ENCODE measurements at regions not wholly inside any gene's neighbourhood (a gene's known extent, or its start where the extent isn't known, plus 50 kb on each side); places are given as distances from the start of the nearest gene placed in this dataset.
A peak's percentile ranks its signal among the peaks of the same experiment; 100 is the strongest.

DNA sequence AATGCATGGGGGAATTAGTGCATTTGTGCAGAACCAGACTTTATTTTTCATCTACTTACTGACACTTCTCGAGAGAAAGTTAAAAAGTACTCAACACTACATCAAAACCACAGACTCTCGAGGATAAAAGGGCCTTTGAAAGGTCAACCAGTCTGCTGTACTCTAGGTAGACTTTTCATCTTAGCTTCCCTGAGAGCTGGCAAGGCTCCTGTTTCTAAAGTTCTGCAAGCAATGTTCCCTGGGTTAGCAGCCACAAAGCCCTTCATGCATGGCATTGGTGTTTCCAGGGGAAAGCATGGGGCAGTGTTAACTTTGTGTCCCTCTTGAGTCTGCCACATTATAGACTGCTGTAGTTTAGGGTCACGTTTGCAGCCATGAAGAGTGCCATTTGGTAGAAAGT is 106.4 kb upstream of the PFN2 start:
- H3K4me3 ChIP-seq = no peak overlapping the region
- in situ Hi-C loops (cut with MboI) = no loop called here
- H3K79me2 ChIP-seq (ENCODE audit: insufficient read depth) = no peaks in the 10 kb centered on the region
- H3K4me2 ChIP-seq (ENCODE audit: unreplicated experiment) = no peak overlapping the region
- TF ChIP-seq EZH2phosphoT487 (IDR thresholded peaks at IDR 0.05; ENCODE audit: insufficient read depth, low read depth) = no peak
- no peak for DNase-seq
- WGBS, 2 experiments (ENCODE audit: low coverage in 1 of 2, low lambda C conversion rate in 2 of 2, missing lambda C conversion rate in 2 of 2) = 92 to 94% methylated on average over 3 of the region's 3 CpGs
- H3K9me2 ChIP-seq (ENCODE audit: insufficient read depth) = no peaks in the 10 kb centered on the region
- no peak overlapping the region for H3K9ac ChIP-seq
- H3K9me3 ChIP-seq (ENCODE audit: low read depth) = no peaks in the 10 kb centered on the region
- no peaks in the 10 kb centered on the region for H4K20me1 ChIP-seq (ENCODE audit: insufficient read depth)
- H3K27me3 ChIP-seq (replicated peaks; ENCODE audit: insufficient read depth) = no peaks in the 10 kb centered on the region
- H2AFZ ChIP-seq = no peak overlapping the region
- peaks cover 50% of the 10 kb centered on the region for H3K4me1 ChIP-seq (ENCODE audit: insufficient read depth)
- H3F3A ChIP-seq (ENCODE audit: insufficient read depth) = peaks cover 41% of the 10 kb centered on the region
- no peak overlapping the region for H3K27ac ChIP-seq
- no peaks in the 10 kb centered on the region for H3K36me3 ChIP-seq (ENCODE audit: low read depth)

DNA sequence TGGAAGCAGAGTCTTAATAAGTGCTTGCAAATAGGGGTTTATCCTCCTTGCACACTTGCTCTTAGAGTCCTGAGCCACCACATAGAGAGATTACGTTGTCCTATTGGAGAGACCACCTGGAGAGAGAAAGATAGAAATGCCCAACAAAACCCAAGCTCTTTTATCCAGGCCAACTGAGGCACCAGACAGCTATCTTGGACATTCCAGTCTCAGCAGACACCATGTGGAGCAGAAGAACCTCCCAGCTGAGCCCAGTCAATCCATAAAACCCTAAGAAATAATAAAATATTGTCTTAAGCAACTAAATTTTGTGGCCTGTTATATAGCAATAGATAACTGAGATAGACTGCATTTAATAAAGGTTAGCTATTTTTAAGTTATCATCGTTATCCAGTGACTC is 105.7 kb upstream of the PFN2 start:
- DNase-seq = no peak
- no peak overlapping the region for H2AFZ ChIP-seq
- H3F3A ChIP-seq (ENCODE audit: insufficient read depth) = peaks cover 39% of the 10 kb centered on the region
- H3K4me3 ChIP-seq = no peak overlapping the region
- H3K4me2 ChIP-seq (ENCODE audit: unreplicated experiment) = no peak overlapping the region
- H3K27me3 ChIP-seq (replicated peaks; ENCODE audit: insufficient read depth) = no peaks in the 10 kb centered on the region
- no peak overlapping the region for H3K27ac ChIP-seq
- H3K79me2 ChIP-seq (ENCODE audit: insufficient read depth) = no peaks in the 10 kb centered on the region
- H4K20me1 ChIP-seq (ENCODE audit: insufficient read depth) = no peaks in the 10 kb centered on the region
- H3K9ac ChIP-seq = no peak overlapping the region
- peaks cover 49% of the 10 kb centered on the region for H3K4me1 ChIP-seq (ENCODE audit: insufficient read depth)
- H3K9me2 ChIP-seq (ENCODE audit: insufficient read depth) = no peaks in the 10 kb centered on the region
- in situ Hi-C loops (cut with MboI) = no loop called here
- no peaks in the 10 kb centered on the region for H3K9me3 ChIP-seq (ENCODE audit: low read depth)
- WGBS, 2 experiments (ENCODE audit: low coverage in 1 of 2, low lambda C conversion rate in 2 of 2, missing lambda C conversion rate in 2 of 2) = 99 to 100% methylated on average over 2 of the region's 2 CpGs
- H3K36me3 ChIP-seq (ENCODE audit: low read depth) = no peaks in the 10 kb centered on the region
- no peak for TF ChIP-seq EZH2phosphoT487 (IDR thresholded peaks at IDR 0.05; ENCODE audit: insufficient read depth, low read depth)
- TF ChIP-seq EZH2 (IDR thresholded peaks at IDR 0.05; ENCODE audit: insufficient read depth, poor library complexity, severe bottlenecking) = no peak

- 85% methylated on average over 11 of the region's 11 CpGs for WGBS, 2 experiments (ENCODE audit: low coverage in 1 of 2, low lambda C conversion rate in 2 of 2, missing lambda C conversion rate in 2 of 2)
- H3K4me2 ChIP-seq (ENCODE audit: unreplicated experiment) = no peak overlapping the region
- no peak for DNase-seq
- no peak overlapping the region for H3K27ac ChIP-seq
- TF ChIP-seq EZH2 (IDR thresholded peaks at IDR 0.05; ENCODE audit: insufficient read depth, poor library complexity, severe bottlenecking) = no peak
- no peak for TF ChIP-seq EZH2phosphoT487 (IDR thresholded peaks at IDR 0.05; ENCODE audit: insufficient read depth, low read depth)
- in situ Hi-C loops (cut with MboI) = no loop called here
- H3K9me3 ChIP-seq (ENCODE audit: low read depth) = no peaks in the 10 kb centered on the region
- peaks cover 29% of the 10 kb centered on the region for H3F3A ChIP-seq (ENCODE audit: insufficient read depth)
- no peak overlapping the region for H3K4me3 ChIP-seq
- H2AFZ ChIP-seq = no peak overlapping the region
- H4K20me1 ChIP-seq (ENCODE audit: insufficient read depth) = no peaks in the 10 kb centered on the region
- H3K4me1 ChIP-seq (ENCODE audit: insufficient read depth) = peaks cover 39% of the 10 kb centered on the region
- no peaks in the 10 kb centered on the region for H3K27me3 ChIP-seq (replicated peaks; ENCODE audit: insufficient read depth)
- no peak overlapping the region for H3K9ac ChIP-seq
- H3K36me3 ChIP-seq (ENCODE audit: low read depth) = no peaks in the 10 kb centered on the region
- no peaks in the 10 kb centered on the region for H3K79me2 ChIP-seq (ENCODE audit: insufficient read depth)
- H3K9me2 ChIP-seq (ENCODE audit: insufficient read depth) = no peaks in the 10 kb centered on the region
These were observed 104.7 kb upstream of the PFN2 start for GRCh38 chr3:150075417-150075865.

DNA sequence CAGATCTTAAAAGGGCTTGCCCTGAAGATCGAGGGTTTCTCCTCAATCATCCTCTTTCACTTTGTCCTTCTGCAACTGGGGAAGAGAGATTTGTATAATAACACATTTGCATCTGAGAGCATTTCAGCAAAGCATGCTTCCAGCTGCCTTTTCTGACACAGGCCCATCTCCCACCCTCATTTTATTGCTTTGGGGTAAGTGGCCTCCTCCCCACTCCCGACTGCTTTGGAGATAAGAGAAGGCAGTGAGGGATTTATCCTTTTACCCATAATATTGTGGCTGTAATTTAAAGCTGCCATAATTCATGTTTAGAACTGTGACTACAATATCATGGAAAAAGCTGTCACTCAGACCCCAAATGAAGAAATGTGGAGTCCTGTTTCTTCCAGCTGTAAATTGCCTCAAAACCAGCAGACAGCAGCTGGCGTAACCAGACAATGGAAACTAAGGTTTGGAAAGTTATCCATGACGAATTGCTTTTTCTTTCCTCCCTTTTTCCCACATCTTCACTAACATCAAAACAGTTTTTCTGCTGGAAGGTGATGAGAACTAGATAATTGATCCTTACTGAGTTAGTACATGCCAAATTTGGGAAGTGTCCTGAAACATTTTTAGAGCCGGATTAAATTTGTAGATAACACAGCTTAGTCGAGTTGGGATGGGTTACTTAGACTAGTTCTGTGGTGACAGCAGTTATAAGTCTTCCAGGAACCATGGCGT is 104.2 kb upstream of the PFN2 start:
- peak overlapping the region; percentile 52 for H3K4me2 ChIP-seq (ENCODE audit: unreplicated experiment)
- no peaks in the 10 kb centered on the region for H3K9me2 ChIP-seq (ENCODE audit: insufficient read depth)
- no peaks in the 10 kb centered on the region for H3K79me2 ChIP-seq (ENCODE audit: insufficient read depth)
- H3K4me1 ChIP-seq (ENCODE audit: insufficient read depth) = peaks cover 33% of the 10 kb centered on the region
- DNase-seq = no peak
- no peak overlapping the region for H3K27ac ChIP-seq
- no peaks in the 10 kb centered on the region for H4K20me1 ChIP-seq (ENCODE audit: insufficient read depth)
- peak overlapping the region; percentile 66 for H2AFZ ChIP-seq
- H3K9me3 ChIP-seq (ENCODE audit: low read depth) = no peaks in the 10 kb centered on the region
- H3K9ac ChIP-seq = no peak overlapping the region; the same call in 1 of the 2 replicates
- in situ Hi-C loops (cut with MboI) = no loop called here
- H3K4me3 ChIP-seq = peak overlapping the region; percentile 51; the same call in 1 of the 2 replicates
- H3K27me3 ChIP-seq (replicated peaks; ENCODE audit: insufficient read depth) = no peaks in the 10 kb centered on the region
- H3K36me3 ChIP-seq (ENCODE audit: low read depth) = no peaks in the 10 kb centered on the region
- no peak for TF ChIP-seq EZH2phosphoT487 (IDR thresholded peaks at IDR 0.05; ENCODE audit: insufficient read depth, low read depth)
- TF ChIP-seq EZH2 (IDR thresholded peaks at IDR 0.05; ENCODE audit: insufficient read depth, poor library complexity, severe bottlenecking) = no peak
- WGBS, 2 experiments (ENCODE audit: low coverage in 1 of 2, low lambda C conversion rate in 2 of 2, missing lambda C conversion rate in 2 of 2) = 70 to 74% methylated on average over 7 of the region's 7 CpGs
- H3F3A ChIP-seq (ENCODE audit: insufficient read depth) = peaks cover 24% of the 10 kb centered on the region
